HFFc6 (cell line): ENCODE measurements at regions not wholly inside any gene's neighbourhood (a gene's known extent, or its start where the extent isn't known, plus 50 kb on each side); places are given as distances from the start of the nearest gene placed in this dataset.

Experiments used
- DNase-seq: peaks from one replicate; pipeline ENCODE4 v3.0.0-alpha.2; 2018
- H3K27ac Mint-ChIP-seq: 2 replicates; pipeline ENCODE4 v1.8.0; 2020; ENCODE audit warnings: mild to moderate bottlenecking, mixed read lengths
- H3K27me3 Mint-ChIP-seq: 2 replicates; pipeline ENCODE4 v1.8.0; 2021; ENCODE audit warnings: mild to moderate bottlenecking, moderate library complexity, mixed read lengths; ENCODE audit not compliant: insufficient read depth
- H3K36me3 Mint-ChIP-seq: 2 replicates; pipeline ENCODE4 v1.8.0; 2021; ENCODE audit warnings: low read depth, mixed read lengths
- H3K4me1 Mint-ChIP-seq: 2 replicates; pipeline ENCODE4 v1.8.0; 2020; ENCODE audit warnings: low read depth, mixed read lengths
- H3K4me3 Mint-ChIP-seq: 2 replicates; pipeline ENCODE4 v1.8.0; 2020; ENCODE audit warnings: mild to moderate bottlenecking, moderate library complexity, mixed read lengths
- H3K9me3 Mint-ChIP-seq: 2 replicates; pipeline ENCODE4 v1.8.0; 2020; ENCODE audit warnings: mild to moderate bottlenecking, mixed read lengths
- CTCF ChIP-seq: fragments of 200-600 bp; sonication (generic); IDR thresholded peaks from 2 replicates; pipeline ENCODE4 v1.5.0; 2021; ENCODE audit warnings: antibody characterized with exemption, mild to moderate bottlenecking

GRCh38 chr3:162285259-162285658, 788.7 kb downstream of the OTOL1 start:
- no peak for TF ChIP-seq CTCF

DNA sequence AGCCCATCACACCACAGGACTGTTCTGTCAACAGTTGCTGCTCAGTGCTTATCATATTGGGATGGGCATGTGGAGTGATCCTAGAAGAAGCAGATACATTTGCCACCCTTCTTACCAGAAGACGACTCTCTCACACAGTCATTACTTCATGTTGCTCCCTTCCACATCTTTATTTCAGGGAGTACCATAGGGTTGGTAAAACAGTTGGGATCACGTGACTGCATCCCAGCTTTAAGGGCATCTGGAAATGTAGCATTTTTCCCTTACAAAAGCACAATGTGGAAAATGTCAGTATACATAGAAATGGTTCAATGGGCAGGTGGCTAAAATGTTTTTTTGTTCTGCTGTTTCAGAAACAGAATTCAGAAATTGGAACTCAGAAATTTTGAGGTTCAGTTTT, 791.0 kb downstream of the OTOL1 start:
- no peak overlapping the region for H3K27ac Mint-ChIP-seq
- peaks cover 10% of the 10 kb centered on the region for H3K36me3 Mint-ChIP-seq
- DNase-seq, result no peak
- TF ChIP-seq CTCF, result no peak
- H3K4me1 Mint-ChIP-seq, result peaks cover 15% of the 10 kb centered on the region
- no peak overlapping the region for H3K4me3 Mint-ChIP-seq
- no peaks in the 10 kb centered on the region for H3K27me3 Mint-ChIP-seq
- no peaks in the 10 kb centered on the region for H3K9me3 Mint-ChIP-seq

More at GRCh38 chr3:162285259-162285658, 788.7 kb downstream of the OTOL1 start:
- DNase-seq, result no peak
- Mint-ChIP-seq H3K9me3 (no peaks in the 10 kb centered on the region), H3K27ac (no peak overlapping the region), H3K4me3 (no peak overlapping the region), H3K27me3 (no peaks in the 10 kb centered on the region), H3K4me1 (peaks cover 15% of the 10 kb centered on the region), H3K36me3 (no peaks in the 10 kb centered on the region)

GRCh38 chr3:162292409-162292808, 795.8 kb downstream of the OTOL1 start:
- no peaks in the 10 kb centered on the region for H3K9me3 Mint-ChIP-seq
- H3K27me3 Mint-ChIP-seq, result no peaks in the 10 kb centered on the region
- no peak for DNase-seq
- peaks cover 37% of the 10 kb centered on the region for H3K4me1 Mint-ChIP-seq
- TF ChIP-seq CTCF, result no peak
- no peak overlapping the region for H3K4me3 Mint-ChIP-seq
- no peak overlapping the region for H3K27ac Mint-ChIP-seq
- peaks cover 21% of the 10 kb centered on the region for H3K36me3 Mint-ChIP-seq

- Mint-ChIP-seq H3K4me1 (peaks cover 41% of the 10 kb centered on the region), H3K4me3 (peak overlapping the region; percentile 68), H3K9me3 (no peaks in the 10 kb centered on the region), H3K27ac (peak overlapping the region; percentile 86), H3K36me3 (peaks cover 21% of the 10 kb centered on the region), H3K27me3 (no peaks in the 10 kb centered on the region)
- no peak for TF ChIP-seq CTCF
- DNase-seq, result peak; percentile 93
Observed at GRCh38 chr3:162295323-162295983, 798.8 kb downstream of the OTOL1 start.

GRCh38 chr3:162302983-162303624, 806.5 kb downstream of the OTOL1 start:
- Mint-ChIP-seq H3K4me1 (peaks cover 20% of the 10 kb centered on the region), H3K4me3 (no peak overlapping the region), H3K27me3 (no peaks in the 10 kb centered on the region), H3K9me3 (no peaks in the 10 kb centered on the region), H3K27ac (no peak overlapping the region), H3K36me3 (no peaks in the 10 kb centered on the region)
- no peak for TF ChIP-seq CTCF
- DNase-seq, result no peak
